A549 (cell line): ENCODE measurements at regions not wholly inside any gene's neighbourhood (a gene's known extent, or its start where the extent isn't known, plus 50 kb on each side); places are given as distances from the start of the nearest gene placed in this dataset.

Source experiments
- CEBPB ChIP-seq, 2 experiments: fragments of >200 bp in 1 of 2; sonication (Bioruptor Twin) in 1 of 2; formaldehyde crosslinking in 1 of 2; IDR thresholded peaks; 2 replicates each; pipeline ENCODE4 v1.6.1; 2012 to 2016
- EP300 ChIP-seq, 2 experiments: fragments of >200 bp; sonication (Bioruptor Twin); formaldehyde crosslinking; IDR thresholded peaks; 2 replicates in 1 of 2; 3 replicates in 1 of 2; pipeline ENCODE4 v1.6.1; 2016 to 2017
- SMC3 ChIP-seq: fragments of >200 bp; sonication (Bioruptor Twin); formaldehyde crosslinking; IDR thresholded peaks from 3 replicates; pipeline ENCODE4 v1.6.1; 2018; ENCODE audit warnings: inconsistent platforms
- TF ChIP-seq, protein P1 (sequence below): fragments of >200 bp; sonication (Bioruptor Twin); formaldehyde crosslinking; IDR thresholded peaks from 3 replicates; pipeline ENCODE4 v1.5.1; 2016

DNA sequence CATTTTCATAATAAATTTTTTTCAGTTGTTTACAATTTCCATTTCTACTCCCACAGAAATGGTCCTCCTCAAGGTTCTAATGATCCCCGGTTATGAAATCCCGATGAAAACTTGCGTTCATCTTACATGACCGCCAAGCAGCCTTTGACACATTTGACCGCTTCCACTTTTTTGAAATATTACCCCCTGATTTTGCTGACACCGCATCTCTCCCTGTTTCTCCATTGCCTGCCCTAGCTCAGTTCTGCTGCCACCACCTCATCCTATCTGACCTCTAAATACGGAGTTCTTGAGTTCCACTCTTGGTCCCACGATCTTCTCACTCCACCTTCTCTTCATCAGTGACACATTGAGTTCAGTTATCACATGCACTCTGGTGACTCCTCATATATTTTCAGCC is 74.1 kb downstream of the SLC35B3 start:
- no peak for TF ChIP-seq SMC3
- no peak for TF ChIP-seq EP300 (IDR thresholded peaks at IDR 0.05)
- TF ChIP-seq, protein P1, sequence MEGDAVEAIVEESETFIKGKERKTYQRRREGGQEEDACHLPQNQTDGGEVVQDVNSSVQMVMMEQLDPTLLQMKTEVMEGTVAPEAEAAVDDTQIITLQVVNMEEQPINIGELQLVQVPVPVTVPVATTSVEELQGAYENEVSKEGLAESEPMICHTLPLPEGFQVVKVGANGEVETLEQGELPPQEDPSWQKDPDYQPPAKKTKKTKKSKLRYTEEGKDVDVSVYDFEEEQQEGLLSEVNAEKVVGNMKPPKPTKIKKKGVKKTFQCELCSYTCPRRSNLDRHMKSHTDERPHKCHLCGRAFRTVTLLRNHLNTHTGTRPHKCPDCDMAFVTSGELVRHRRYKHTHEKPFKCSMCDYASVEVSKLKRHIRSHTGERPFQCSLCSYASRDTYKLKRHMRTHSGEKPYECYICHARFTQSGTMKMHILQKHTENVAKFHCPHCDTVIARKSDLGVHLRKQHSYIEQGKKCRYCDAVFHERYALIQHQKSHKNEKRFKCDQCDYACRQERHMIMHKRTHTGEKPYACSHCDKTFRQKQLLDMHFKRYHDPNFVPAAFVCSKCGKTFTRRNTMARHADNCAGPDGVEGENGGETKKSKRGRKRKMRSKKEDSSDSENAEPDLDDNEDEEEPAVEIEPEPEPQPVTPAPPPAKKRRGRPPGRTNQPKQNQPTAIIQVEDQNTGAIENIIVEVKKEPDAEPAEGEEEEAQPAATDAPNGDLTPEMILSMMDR: no peak
- TF ChIP-seq CEBPB (IDR thresholded peaks at IDR 0.05): no peak
